ENCODE measurements at regions not wholly inside any gene's neighbourhood (a gene's known extent, or its start where the extent isn't known, plus 50 kb on each side); places are given as distances from the start of the nearest gene placed in this dataset.

- TF ChIP-seq IRF3 (IDR thresholded peaks at IDR 0.05; ENCODE audit: low read depth, low read length) (no peak), JUND (IDR thresholded peaks at IDR 0.05) (peak; percentile 45), TEAD4 (IDR thresholded peaks at IDR 0.05; ENCODE audit: borderline replicate concordance, insufficient read depth) (peak; percentile 68; the same call in 1 of the 2 replicates), FOSL2 (IDR thresholded peaks at IDR 0.05; ENCODE audit: borderline replicate concordance, low read depth) (peak; percentile 26; the same call in 1 of the 2 replicates), POLR2AphosphoS5 (IDR thresholded peaks at IDR 0.05; ENCODE audit: low read depth, low read length) (peak; percentile 82; the same call in 1 of the 2 replicates), GATA2 (CRISPR knock-in tag; IDR thresholded peaks at IDR 0.05) (no peak), SMC3 (IDR thresholded peaks at IDR 0.05; ENCODE audit: low read depth, low read length) (no peak)
- TF ChIP-seq, protein P1, sequence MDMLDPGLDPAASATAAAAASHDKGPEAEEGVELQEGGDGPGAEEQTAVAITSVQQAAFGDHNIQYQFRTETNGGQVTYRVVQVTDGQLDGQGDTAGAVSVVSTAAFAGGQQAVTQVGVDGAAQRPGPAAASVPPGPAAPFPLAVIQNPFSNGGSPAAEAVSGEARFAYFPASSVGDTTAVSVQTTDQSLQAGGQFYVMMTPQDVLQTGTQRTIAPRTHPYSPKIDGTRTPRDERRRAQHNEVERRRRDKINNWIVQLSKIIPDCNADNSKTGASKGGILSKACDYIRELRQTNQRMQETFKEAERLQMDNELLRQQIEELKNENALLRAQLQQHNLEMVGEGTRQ (IDR thresholded peaks at IDR 0.05; ENCODE audit: borderline replicate concordance, low read depth, low read length) = no peak
These were observed 113.6 kb downstream of the LSMEM1 start (continued) for GRCh38 chr7:112594397-112594796.

DNA sequence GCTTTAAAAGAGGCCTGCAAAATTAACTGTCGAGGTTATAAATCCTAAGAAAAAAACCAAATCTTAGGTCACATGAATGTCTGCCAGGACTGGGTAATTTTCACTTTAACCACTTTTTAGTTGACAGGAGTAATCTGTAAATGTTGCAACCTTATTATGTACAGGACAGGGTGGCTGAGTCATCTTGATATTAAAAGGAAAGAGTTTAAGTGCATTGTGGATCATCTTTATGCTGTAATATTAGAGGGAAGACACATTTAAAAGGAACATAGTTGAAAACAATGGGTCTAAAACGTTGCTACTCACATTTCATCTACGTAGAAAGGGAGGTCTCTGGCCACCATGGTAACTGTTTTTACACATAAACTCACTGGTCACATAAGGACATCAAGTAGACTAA is 115.5 kb downstream of the LSMEM1 start:
- Histone ChIP-seq H3K36me3 (replicated peaks in 1 of 2; ENCODE audit: control insufficient read depth in 1 of 2, insufficient read depth in 2 of 2, low read length in 1 of 2) (no peaks in the 10 kb centered on the region), H4K20me1 (ENCODE audit: insufficient read depth) (no peaks in the 10 kb centered on the region), H3F3A (replicated peaks; ENCODE audit: insufficient read depth) (peaks cover 11% of the 10 kb centered on the region), H3K4me3 (ENCODE audit: low read depth in 2 of 2, low read length in 1 of 2) (no peak overlapping the region), H3K27me3 (ENCODE audit: insufficient read depth) (no peaks in the 10 kb centered on the region), H3K9me2 (no peaks in the 10 kb centered on the region), H3K79me2 (ENCODE audit: insufficient read depth) (no peaks in the 10 kb centered on the region), H3K9me3 (no peaks in the 10 kb centered on the region), H3K9ac (no peak overlapping the region), H3K27ac (ENCODE audit: low read depth in 2 of 2, low read length in 1 of 2) (peak overlapping the region; percentile 71 to 83; a peak in 3 of 4 replicates), H3K4me1 (ENCODE audit: control insufficient read depth in 1 of 2, insufficient read depth in 2 of 2, low read depth in 1 of 2, low read length in 1 of 2) (peaks cover 0 to 11% of the 10 kb centered on the region in 2 experiments; a peak in 2 of 4 replicates), H3K4me2 (no peak overlapping the region), H2AFZ (ENCODE audit: low read depth) (no peak overlapping the region; the same call in 1 of the 2 replicates)
- ChIA-PET CTCF (no interaction called here), POLR2A (no interaction called here)
- no peak for DNase-seq
- 13% methylated on average over 3 of the region's 3 CpGs for WGBS (ENCODE audit: low lambda C conversion rate)
- TF ChIP-seq USF1 (IDR thresholded peaks at IDR 0.05; ENCODE audit: borderline replicate concordance, low read depth) = 0 out of 2 replicates have a peak, but pooled peaks have one; percentile 24
- TF ChIP-seq, protein P2, sequence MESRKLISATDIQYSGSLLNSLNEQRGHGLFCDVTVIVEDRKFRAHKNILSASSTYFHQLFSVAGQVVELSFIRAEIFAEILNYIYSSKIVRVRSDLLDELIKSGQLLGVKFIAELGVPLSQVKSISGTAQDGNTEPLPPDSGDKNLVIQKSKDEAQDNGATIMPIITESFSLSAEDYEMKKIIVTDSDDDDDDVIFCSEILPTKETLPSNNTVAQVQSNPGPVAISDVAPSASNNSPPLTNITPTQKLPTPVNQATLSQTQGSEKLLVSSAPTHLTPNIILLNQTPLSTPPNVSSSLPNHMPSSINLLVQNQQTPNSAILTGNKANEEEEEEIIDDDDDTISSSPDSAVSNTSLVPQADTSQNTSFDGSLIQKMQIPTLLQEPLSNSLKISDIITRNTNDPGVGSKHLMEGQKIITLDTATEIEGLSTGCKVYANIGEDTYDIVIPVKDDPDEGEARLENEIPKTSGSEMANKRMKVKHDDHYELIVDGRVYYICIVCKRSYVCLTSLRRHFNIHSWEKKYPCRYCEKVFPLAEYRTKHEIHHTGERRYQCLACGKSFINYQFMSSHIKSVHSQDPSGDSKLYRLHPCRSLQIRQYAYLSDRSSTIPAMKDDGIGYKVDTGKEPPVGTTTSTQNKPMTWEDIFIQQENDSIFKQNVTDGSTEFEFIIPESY (IDR thresholded peaks at IDR 0.05; ENCODE audit: borderline replicate concordance, low read depth) = 0 out of 2 replicates have a peak, but pooled peaks have one; percentile 30
- TF ChIP-seq, protein P3, sequence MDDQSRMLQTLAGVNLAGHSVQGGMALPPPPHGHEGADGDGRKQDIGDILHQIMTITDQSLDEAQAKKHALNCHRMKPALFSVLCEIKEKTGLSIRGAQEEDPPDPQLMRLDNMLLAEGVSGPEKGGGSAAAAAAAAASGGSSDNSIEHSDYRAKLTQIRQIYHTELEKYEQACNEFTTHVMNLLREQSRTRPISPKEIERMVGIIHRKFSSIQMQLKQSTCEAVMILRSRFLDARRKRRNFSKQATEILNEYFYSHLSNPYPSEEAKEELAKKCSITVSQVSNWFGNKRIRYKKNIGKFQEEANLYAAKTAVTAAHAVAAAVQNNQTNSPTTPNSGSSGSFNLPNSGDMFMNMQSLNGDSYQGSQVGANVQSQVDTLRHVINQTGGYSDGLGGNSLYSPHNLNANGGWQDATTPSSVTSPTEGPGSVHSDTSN (IDR thresholded peaks at IDR 0.05) = peak; percentile 94
- TF ChIP-seq REST (IDR thresholded peaks at IDR 0.05; ENCODE audit: low read depth, low read length) = no peak
- no peak for TF ChIP-seq GABPA (IDR thresholded peaks at IDR 0.05; ENCODE audit: low read depth)
- 0 out of 2 replicates have a peak, but pooled peaks have one; percentile 24 for TF ChIP-seq TEAD4 (IDR thresholded peaks at IDR 0.05; ENCODE audit: borderline replicate concordance, insufficient read depth)
- TF ChIP-seq FOSL2 (IDR thresholded peaks at IDR 0.05; ENCODE audit: borderline replicate concordance, low read depth) = peak; percentile 89; the same call in 1 of the 2 replicates
- peak; percentile 54; the same call in 1 of the 2 replicates for TF ChIP-seq NFIC (IDR thresholded peaks at IDR 0.05; ENCODE audit: borderline replicate concordance)
- no peak for TF ChIP-seq MXI1 (IDR thresholded peaks at IDR 0.05; ENCODE audit: low read depth, low read length)
- peak; percentile 69; the same call in 1 of the 2 replicates for TF ChIP-seq POLR2AphosphoS5 (IDR thresholded peaks at IDR 0.05; ENCODE audit: low read depth, low read length)
- TF ChIP-seq MAX (IDR thresholded peaks at IDR 0.05; ENCODE audit: low read depth) = 0 out of 2 replicates have a peak, but pooled peaks have one; percentile 30
- peak; percentile 77 for TF ChIP-seq FOXM1 (IDR thresholded peaks at IDR 0.05; ENCODE audit: low read depth)
- TF ChIP-seq EP300 (IDR thresholded peaks at IDR 0.05; ENCODE audit: borderline replicate concordance in 1 of 2, low read depth in 1 of 2, low read length in 1 of 2) = peak; percentile 59 to 70; a peak in 3 of 4 replicates
- peak; percentile 59; the same call in 1 of the 2 replicates for TF ChIP-seq RXRA (IDR thresholded peaks at IDR 0.05; ENCODE audit: borderline replicate concordance, low read depth)
- TF ChIP-seq TCF12 (IDR thresholded peaks at IDR 0.05) = peak; percentile 94
- peak; percentile 83 for TF ChIP-seq JUND (IDR thresholded peaks at IDR 0.05)
- no peak for TF ChIP-seq CHD2 (IDR thresholded peaks at IDR 0.05; ENCODE audit: low read length, partially characterized antibody)

All from SK-N-SH (cell line).